Spleen (tissue), 11 donors: ENCODE measurements at regions not wholly inside any gene's neighbourhood (a gene's known extent, or its start where the extent isn't known, plus 50 kb on each side); places are given as distances from the start of the nearest gene placed in this dataset.

Experiments used
- DNase-seq: peaks from one replicate; pipeline ENCODE4 v3.0.0-alpha.2; 2020
- H3K27ac ChIP-seq, 8 donors: fragments of 200-600 bp; sonication (generic) in 7 of 8; 1 replicate in 4 of 8; 2 replicates in 4 of 8; pipeline versions ENCODE4 v1.5.0 to v1.8.0; 2016 to 2021; ENCODE audit warnings: inconsistent platforms in 4 of 8, mild to moderate bottlenecking in 4 of 8, moderate library complexity in 1 of 8
- H3K27me3 ChIP-seq, 7 donors: fragments of 200-600 bp; sonication (generic) in 6 of 7; replicated peaks in 1 of 7; 1 replicate in 4 of 7; 2 replicates in 3 of 7; pipeline versions ENCODE4 v1.5.0 to v1.8.0; 2016 to 2021; ENCODE audit warnings: inconsistent platforms in 3 of 7, mild to moderate bottlenecking in 1 of 7
- H3K36me3 ChIP-seq, 6 donors: fragments of 200-600 bp; sonication (generic) in 5 of 6; 1 replicate in 4 of 6; 2 replicates in 2 of 6; pipeline versions ENCODE4 v1.5.0 to v1.8.0; 2016 to 2021; ENCODE audit warnings: inconsistent platforms in 2 of 6
- H3K4me1 ChIP-seq, 6 donors: fragments of 200-600 bp; sonication (generic) in 5 of 6; 1 replicate in 3 of 6; 2 replicates in 3 of 6; pipeline versions ENCODE4 v1.5.0 to v1.8.0; 2016 to 2021; ENCODE audit warnings: inconsistent platforms in 3 of 6
- H3K4me3 ChIP-seq, 8 donors: fragments of 200-600 bp; sonication (generic) in 7 of 8; 1 replicate in 4 of 8; 2 replicates in 4 of 8; pipeline versions ENCODE4 v1.5.0 to v1.8.0; 2016 to 2021; ENCODE audit warnings: inconsistent platforms in 4 of 8, mild to moderate bottlenecking in 4 of 8, moderate library complexity in 2 of 8
- H3K9me3 ChIP-seq, 8 donors: fragments of 200-600 bp; sonication (generic) in 7 of 8; 1 replicate in 4 of 8; 2 replicates in 4 of 8; pipeline versions ENCODE4 v1.5.0 to v1.8.0; 2016 to 2021; ENCODE audit warnings: inconsistent platforms in 4 of 8
- POLR2A ChIP-seq, 3 donors: fragments of 450-650 bp; IDR thresholded peaks; one replicate each; pipeline ENCODE4 v1.5.1; 2017; ENCODE audit warnings: antibody characterized with exemption in 3 of 3, mild to moderate bottlenecking in 1 of 3
- POLR2AphosphoS5 ChIP-seq, 3 donors: sonication (generic); formaldehyde crosslinking; IDR thresholded peaks; one replicate each; pipeline ENCODE4 v1.5.1; 2017; ENCODE audit warnings: antibody characterized with exemption in 3 of 3
- WGBS, 5 donors: extraction: QIAGEN DNeasy Blood & Tissue Kit in 3 of 5; methylation state at CpG; one replicate each; pipeline versions ENCODE4 v1.1.5 to v1.1.7; 2013 to 2018; 5-methylcytosine and 5-hydroxymethylcytosine counted together
- intact Hi-C: fragments of 100-400 bp; cut with DNase I; formaldehyde crosslinking; loops from one replicate; pipeline ENCODE4 v1.15.0; 2023; ENCODE audit warnings: low total_unique reads
- TF ChIP-seq, protein P1 (sequence below), 11 experiments: fragments of 200-600 bp in 7 of 11; fragments of 450-650 bp in 4 of 11; sonication (generic) in 4 of 11; IDR thresholded peaks in 8 of 11; conservative IDR thresholded peaks in 3 of 11; 1 replicate in 7 of 11; 2 replicates in 4 of 11; pipeline versions ENCODE4 v1.4.0 to v1.8.0; 2016 to 2021; ENCODE audit warnings: antibody characterized with exemption in 11 of 11, inconsistent platforms in 4 of 11, mild to moderate bottlenecking in 1 of 11
- donor health status: healthy with polysubstance abuse.
- donor health status: DM: no; HTN: no; CAD: no; lungs with moderate emphysema.
- donor health status: DM: no; HTN: no; CAD: no.
- donor health status: Bipolar disorder and iron deficiency.
- donor health status: healthy.
- donor health status: DM: no; HTN: no; CAD: no.
- donor health status: DM: yes; HTN: yes; CAD: no.

DNA sequence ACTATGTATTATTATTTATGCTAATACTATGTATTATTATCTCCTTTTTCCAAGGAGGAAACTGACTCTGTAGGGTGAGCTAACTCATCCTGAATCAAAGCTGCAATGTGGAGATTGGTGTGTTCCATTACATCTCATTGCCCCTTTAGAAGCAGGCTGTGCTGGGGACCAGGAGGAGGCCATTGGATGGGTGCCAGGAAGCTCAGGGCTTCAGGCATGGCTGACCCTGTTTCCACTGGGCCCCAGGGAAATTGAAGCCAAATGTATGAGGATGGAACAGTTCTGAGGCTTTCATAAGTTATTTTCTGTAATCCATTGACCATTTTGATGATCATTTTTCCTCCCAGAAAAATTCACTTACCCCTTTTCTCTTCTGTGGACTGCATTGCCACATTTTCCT is 418.8 kb upstream of the ZFP42 start:
- no peaks in the 10 kb centered on the region for H3K9me3 ChIP-seq
- no peak for DNase-seq

DNA sequence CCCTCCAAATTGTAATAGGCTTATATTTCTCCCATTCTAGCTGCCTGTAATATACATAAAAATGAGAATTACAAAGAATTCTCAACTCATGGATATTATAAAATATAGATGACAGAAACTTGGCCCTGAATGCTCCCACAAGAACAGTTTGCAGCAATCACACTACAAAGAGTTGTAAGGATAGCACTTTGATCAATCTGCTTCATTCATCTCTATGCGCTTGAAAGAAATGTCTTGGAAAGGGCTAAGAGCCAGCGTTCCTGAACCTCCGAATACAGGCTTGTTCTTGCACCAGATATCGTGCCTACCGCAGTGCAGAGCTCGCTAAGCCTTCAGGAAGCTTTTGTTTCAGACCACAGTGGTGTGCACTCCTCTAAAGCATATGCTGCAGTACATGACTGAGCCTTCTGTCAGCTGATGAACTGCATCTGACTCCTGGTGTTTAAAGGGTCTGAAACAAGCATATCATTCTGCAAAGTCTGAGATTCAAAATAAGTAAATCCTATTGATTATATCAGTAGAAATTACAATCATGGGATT is 417.6 kb upstream of the ZFP42 start:
- no peaks in the 10 kb centered on the region for H3K27me3 ChIP-seq
- TF ChIP-seq, protein P1, sequence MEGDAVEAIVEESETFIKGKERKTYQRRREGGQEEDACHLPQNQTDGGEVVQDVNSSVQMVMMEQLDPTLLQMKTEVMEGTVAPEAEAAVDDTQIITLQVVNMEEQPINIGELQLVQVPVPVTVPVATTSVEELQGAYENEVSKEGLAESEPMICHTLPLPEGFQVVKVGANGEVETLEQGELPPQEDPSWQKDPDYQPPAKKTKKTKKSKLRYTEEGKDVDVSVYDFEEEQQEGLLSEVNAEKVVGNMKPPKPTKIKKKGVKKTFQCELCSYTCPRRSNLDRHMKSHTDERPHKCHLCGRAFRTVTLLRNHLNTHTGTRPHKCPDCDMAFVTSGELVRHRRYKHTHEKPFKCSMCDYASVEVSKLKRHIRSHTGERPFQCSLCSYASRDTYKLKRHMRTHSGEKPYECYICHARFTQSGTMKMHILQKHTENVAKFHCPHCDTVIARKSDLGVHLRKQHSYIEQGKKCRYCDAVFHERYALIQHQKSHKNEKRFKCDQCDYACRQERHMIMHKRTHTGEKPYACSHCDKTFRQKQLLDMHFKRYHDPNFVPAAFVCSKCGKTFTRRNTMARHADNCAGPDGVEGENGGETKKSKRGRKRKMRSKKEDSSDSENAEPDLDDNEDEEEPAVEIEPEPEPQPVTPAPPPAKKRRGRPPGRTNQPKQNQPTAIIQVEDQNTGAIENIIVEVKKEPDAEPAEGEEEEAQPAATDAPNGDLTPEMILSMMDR (IDR thresholded peaks at IDR 0.05 in 8 of 11, conservative IDR thresholded peaks at IDR 0.05 in 3 of 11): no peak
- TF ChIP-seq POLR2AphosphoS5 (IDR thresholded peaks at IDR 0.05): no peak
- H3K9me3 ChIP-seq: no peaks in the 10 kb centered on the region
- no peak overlapping the region for H3K27ac ChIP-seq
- no peaks in the 10 kb centered on the region for H3K4me1 ChIP-seq
- intact Hi-C loops: no loop called here
- no peak overlapping the region for H3K4me3 ChIP-seq
- DNase-seq: no peak
- 77 to 83% (median 81%) methylated on average over 6 of the region's 6 CpGs for WGBS, 5 donors
- no peaks in the 10 kb centered on the region for H3K36me3 ChIP-seq

More for the DNA sequence above, 418.8 kb upstream of the ZFP42 start:
- H3K4me1 ChIP-seq: no peaks in the 10 kb centered on the region
- H3K27ac ChIP-seq: no peak overlapping the region
- intact Hi-C loops: no loop called here
- TF ChIP-seq POLR2A (IDR thresholded peaks at IDR 0.05): no peak
- no peak for TF ChIP-seq POLR2AphosphoS5 (IDR thresholded peaks at IDR 0.05)
- TF ChIP-seq, protein P1 (IDR thresholded peaks at IDR 0.05 in 8 of 11, conservative IDR thresholded peaks at IDR 0.05 in 3 of 11): no peak
- no peaks in the 10 kb centered on the region for H3K27me3 ChIP-seq
- H3K36me3 ChIP-seq: no peaks in the 10 kb centered on the region
- H3K4me3 ChIP-seq: no peak overlapping the region

DNA sequence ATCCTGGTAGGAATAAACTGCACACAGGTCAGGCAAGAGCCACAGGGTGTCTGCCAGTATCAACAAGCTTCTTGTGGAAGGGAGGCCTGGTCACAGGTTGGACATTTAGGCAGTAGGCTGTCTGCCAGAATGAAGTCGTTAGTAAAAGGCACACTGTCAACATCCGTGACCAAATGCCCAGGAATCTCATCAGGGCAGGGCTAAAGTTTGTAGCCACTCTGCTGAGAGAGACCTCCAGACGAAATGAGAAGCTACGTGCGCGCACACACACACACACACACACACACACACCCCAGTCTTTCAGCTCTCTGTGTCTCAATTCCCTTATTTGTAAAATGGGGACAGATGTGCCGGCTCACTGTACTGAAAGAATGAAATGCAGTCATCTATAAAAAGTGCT is 408.7 kb upstream of the ZFP42 start:
- no peaks in the 10 kb centered on the region for H3K4me1 ChIP-seq
- no peaks in the 10 kb centered on the region for H3K27me3 ChIP-seq
- H3K9me3 ChIP-seq: no peaks in the 10 kb centered on the region
- H3K4me3 ChIP-seq: no peak overlapping the region
- no peak overlapping the region for H3K27ac ChIP-seq
- DNase-seq: no peak
- WGBS, 5 donors: 72 to 87% (median 85%) methylated on average over 7 of the region's 7 CpGs
- no peak for TF ChIP-seq POLR2AphosphoS5 (IDR thresholded peaks at IDR 0.05)
- no peak for TF ChIP-seq POLR2A (IDR thresholded peaks at IDR 0.05)
- TF ChIP-seq, protein P1 (IDR thresholded peaks at IDR 0.05 in 8 of 11, conservative IDR thresholded peaks at IDR 0.05 in 3 of 11): no peak
- no peaks in the 10 kb centered on the region for H3K36me3 ChIP-seq
- intact Hi-C loops: no loop called here

DNA sequence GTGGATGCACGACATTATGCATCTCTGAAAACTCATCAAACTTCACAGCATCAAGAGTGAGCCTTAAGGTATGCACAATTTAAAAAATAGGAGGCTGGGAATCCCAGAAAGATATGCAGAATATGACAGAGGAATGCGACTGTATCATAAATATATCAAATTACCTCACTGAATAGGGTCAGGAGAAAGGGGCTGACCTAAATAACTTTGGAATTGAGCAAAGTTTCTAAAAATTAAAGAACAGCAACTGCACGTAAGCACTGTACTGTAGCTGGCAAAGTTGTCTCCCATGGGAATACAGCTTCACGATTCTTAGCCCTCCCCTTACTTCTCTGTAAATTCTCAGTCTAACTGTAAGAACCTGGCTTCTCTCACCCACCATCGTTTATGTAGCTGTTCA is 397.4 kb upstream of the ZFP42 start:
- Histone ChIP-seq H3K4me1 (no peaks in the 10 kb centered on the region), H3K9me3 (no peaks in the 10 kb centered on the region), H3K36me3 (no peaks in the 10 kb centered on the region), H3K27me3 (no peaks in the 10 kb centered on the region), H3K4me3 (no peak overlapping the region), H3K27ac (no peak overlapping the region)
- TF ChIP-seq POLR2AphosphoS5 (IDR thresholded peaks at IDR 0.05) (no peak), POLR2A (IDR thresholded peaks at IDR 0.05) (no peak)
- TF ChIP-seq, protein P1 (IDR thresholded peaks at IDR 0.05 in 8 of 11, conservative IDR thresholded peaks at IDR 0.05 in 3 of 11): no peak
- 66 to 76% (median 70%) methylated on average over 5 of the region's 5 CpGs for WGBS, 5 donors
- intact Hi-C loops: no loop called here
- no peak for DNase-seq
